Adipocyte (in vitro differentiated cells): ENCODE measurements at regions not wholly inside any gene's neighbourhood (a gene's known extent, or its start where the extent isn't known, plus 50 kb on each side); places are given as distances from the start of the nearest gene placed in this dataset.

Experiments
- DNase-seq: peaks from one replicate; pipeline ENCODE4 v3.0.0-alpha.2; 2015; ENCODE audit warnings: low read depth
- H3K27me3 ChIP-seq: replicated peaks from 2 replicates; pipeline ENCODE4 v1.7.0; 2013; ENCODE audit warnings: mild to moderate bottlenecking, low read length, moderate library complexity; ENCODE audit not compliant: control insufficient read depth, insufficient read depth
- H3K36me3 ChIP-seq: 2 replicates; pipeline ENCODE4 v1.7.0; 2013; ENCODE audit warnings: low read length, mild to moderate bottlenecking, moderate library complexity; ENCODE audit not compliant: control insufficient read depth, insufficient read depth, severe bottlenecking
- H3K4me1 ChIP-seq: 2 replicates; pipeline ENCODE4 v1.7.0; 2013; ENCODE audit warnings: mild to moderate bottlenecking, low read length, moderate library complexity; ENCODE audit not compliant: control insufficient read depth, insufficient read depth
- H3K4me3 ChIP-seq: 2 replicates; pipeline ENCODE4 v1.7.0; 2013; ENCODE audit warnings: mild to moderate bottlenecking, low read length, moderate library complexity
- H3K9ac ChIP-seq: 2 replicates; pipeline ENCODE4 v1.7.0; 2013; ENCODE audit warnings: mild to moderate bottlenecking, low read length, moderate library complexity
- H3K9me3 ChIP-seq: 2 replicates; pipeline ENCODE4 v1.7.0; 2013; ENCODE audit warnings: mild to moderate bottlenecking, low read length, moderate library complexity; ENCODE audit not compliant: control insufficient read depth

DNA sequence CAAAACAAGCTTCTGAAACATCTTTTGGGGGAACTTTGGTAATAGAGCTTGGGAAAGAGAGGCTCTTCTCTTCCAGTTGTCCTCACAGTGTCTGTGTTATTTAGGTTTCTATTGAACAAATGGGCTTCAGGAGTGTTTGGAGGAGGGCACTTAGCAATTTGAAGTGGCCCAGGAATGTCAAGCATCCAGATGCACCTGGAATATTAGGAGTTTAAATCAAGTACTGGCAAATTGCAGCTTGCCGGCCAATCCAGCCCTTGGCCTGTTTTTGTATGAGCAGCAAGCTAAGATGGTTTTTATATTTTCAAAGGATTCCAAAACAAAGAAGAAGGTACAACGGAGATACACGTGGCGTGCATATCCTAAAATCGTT, 94.7 kb downstream of the CCDC185 start:
- Histone ChIP-seq H3K27me3 (peaks cover 48% of the 10 kb centered on the region), H3K9ac (no peak overlapping the region), H3K4me3 (no peak overlapping the region), H3K4me1 (no peaks in the 10 kb centered on the region), H3K9me3 (no peaks in the 10 kb centered on the region), H3K36me3 (no peaks in the 10 kb centered on the region)
- DNase-seq, result no peak

DNA sequence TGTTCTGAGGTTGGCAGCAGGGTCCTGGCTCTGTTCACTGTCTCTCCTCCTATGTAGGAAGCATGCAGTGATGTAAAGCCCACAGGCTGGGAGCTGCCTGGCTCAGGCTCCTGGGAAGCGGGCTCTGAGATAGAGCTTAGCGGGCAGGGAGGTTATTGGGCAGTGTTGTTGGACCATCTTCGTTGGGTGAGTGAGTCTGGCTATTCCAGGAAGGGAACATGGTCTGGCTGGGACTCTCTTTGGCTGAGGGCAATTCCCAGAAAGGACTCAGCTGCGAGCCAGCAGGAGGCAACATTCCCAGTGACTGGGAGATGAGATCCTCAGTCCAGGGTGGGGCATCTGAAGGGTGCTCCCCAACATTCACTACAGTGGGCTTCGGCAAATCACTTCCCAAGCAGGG, 96.2 kb downstream of the CCDC185 start:
- H3K9me3 ChIP-seq, result no peaks in the 10 kb centered on the region
- peaks cover 42% of the 10 kb centered on the region for H3K27me3 ChIP-seq
- H3K4me1 ChIP-seq, result no peaks in the 10 kb centered on the region
- no peaks in the 10 kb centered on the region for H3K36me3 ChIP-seq
- no peak overlapping the region for H3K4me3 ChIP-seq
- DNase-seq, result no peak
- H3K9ac ChIP-seq, result no peak overlapping the region

DNA sequence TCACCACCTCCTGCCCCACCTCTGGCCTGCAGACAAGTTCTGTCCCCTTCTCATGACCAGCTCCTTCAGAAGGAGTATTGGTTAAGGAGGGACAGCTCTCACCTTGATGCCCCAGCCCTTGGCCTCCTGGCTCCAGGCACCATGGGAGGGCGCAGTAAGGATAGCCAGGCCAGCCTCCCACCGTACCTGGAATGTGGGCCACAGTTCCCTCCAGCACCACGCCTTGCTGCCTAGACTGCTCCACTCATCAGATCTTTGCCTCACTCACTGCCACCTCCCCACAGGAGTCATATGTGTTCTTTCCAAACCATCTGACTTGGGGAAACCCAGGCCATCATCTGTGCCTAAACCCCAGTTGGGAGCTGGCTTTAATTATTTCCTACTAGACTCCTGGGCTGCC, 97.0 kb downstream of the CCDC185 start:
- Histone ChIP-seq H3K36me3 (no peaks in the 10 kb centered on the region), H3K9ac (no peak overlapping the region), H3K9me3 (no peaks in the 10 kb centered on the region), H3K4me3 (no peak overlapping the region), H3K4me1 (no peaks in the 10 kb centered on the region), H3K27me3 (peaks cover 42% of the 10 kb centered on the region)
- no peak for DNase-seq
